ENCODE measurements at regions not wholly inside any gene's neighbourhood (a gene's known extent, or its start where the extent isn't known, plus 50 kb on each side); places are given as distances from the start of the nearest gene placed in this dataset.

DNA sequence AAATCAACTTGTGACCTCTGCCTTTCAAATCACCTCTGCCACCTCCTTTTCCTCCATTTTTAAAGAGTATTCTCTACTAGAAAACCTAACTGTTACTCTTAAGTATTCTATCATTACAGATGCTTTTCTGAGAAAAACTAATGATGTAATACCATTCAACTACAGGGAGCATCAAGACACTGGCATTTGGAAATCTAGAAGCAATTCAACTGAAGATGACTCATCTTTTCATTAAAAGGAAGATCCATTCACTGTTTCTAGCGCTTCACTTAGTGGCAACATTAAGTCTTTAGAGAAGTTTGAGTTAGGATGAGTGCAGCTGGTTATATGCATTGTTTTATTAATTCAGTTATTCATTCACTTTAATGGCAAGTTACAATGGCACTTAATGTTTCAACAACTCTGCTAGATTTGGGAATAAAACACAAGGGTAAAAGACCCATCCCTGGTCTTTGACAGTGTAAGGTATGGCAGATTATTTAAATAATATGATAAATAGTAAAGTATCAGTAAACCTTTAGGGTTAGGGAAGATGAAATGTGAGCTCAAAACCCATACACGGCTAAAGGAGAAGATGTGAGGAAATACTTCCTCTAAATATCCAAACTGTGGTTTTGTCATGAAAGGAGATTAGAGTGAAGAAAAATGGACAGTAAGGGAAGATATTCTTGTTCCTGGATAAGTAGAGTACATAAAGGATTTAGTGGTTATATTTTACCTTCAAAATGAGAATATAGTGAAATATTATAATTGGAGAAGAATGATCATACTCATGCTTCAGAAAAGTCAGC is 61.7 kb downstream of the KCNJ2 start:
- no peak for DNase-seq

DNA sequence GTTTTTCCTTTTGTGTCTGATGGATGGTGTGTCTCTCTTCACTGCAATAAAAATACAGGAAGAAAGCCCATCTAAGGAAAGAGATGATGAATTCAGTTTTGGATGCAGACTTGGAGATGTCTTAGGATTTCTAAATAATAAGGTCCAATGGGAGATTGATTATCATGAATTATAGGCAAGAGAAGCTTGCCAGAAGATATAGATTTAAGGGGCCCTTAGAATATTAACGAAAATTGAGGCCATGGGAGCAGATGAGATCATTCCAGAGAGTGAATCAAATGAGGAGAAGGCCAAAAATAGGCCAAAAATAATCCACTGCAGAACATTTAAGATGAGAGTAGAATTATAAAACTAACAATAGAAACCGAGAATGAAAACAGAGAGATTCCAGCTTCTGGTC is 63.1 kb downstream of the KCNJ2 start:
- no peak for DNase-seq

DNA sequence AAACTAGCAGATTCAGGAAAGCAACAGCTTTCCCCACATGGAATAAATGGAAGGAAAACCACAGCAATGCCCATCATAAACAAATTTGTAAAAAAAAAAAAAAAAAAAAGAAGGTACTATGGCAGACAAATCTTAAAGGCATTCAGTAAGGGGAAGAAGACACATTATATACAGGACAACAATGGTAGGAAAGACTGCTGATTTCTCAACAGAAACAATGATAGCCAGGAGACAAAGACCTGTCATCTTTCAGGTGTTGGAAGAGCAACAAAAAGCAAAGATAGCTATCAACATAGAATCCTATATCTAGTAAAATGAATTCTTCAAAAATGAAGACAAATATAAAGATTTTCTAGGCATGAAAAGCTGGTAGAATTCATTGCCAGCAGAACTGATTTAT is 65.9 kb downstream of the KCNJ2 start:
- DNase-seq = no peak

DNA sequence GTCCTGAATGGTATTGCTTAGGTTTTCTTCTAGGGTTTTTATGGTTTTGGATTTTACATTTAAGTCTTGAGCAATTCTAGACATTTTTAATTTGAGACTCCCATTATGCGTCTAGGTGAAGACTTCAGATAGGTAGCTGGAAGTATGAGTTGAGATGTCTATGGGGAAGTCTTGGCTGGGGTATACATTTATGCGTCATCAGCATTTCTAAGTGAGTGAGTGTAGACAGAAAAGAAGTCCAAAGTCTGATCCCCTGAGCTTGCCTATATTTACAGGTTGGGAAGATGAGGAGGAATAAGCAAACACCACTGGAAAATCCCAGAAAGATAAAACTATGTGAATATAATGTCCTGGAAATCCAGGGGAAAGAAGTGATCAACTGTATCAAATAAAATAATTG is 68.9 kb downstream of the KCNJ2 start:
- no peak for DNase-seq

DNA sequence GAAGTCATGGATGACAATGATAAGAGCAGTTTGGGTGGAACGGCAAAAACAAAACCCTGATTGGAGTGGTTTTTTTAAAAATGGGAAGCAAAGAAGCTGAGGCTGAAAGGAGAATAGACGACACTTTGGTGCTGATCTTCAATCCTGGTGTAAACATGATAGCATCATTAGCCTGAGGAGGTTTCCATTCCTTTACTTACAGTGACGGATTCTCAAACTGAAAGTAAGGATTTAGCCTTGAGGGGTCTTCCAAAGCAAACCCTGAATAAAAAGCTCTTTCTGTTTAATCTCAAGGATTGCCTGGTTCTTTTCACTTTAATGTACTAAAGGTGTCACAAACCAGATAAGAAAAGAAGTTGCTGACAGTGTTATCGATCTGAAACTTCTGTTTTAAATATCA is 69.3 kb downstream of the KCNJ2 start:
- no peak for DNase-seq

DNA sequence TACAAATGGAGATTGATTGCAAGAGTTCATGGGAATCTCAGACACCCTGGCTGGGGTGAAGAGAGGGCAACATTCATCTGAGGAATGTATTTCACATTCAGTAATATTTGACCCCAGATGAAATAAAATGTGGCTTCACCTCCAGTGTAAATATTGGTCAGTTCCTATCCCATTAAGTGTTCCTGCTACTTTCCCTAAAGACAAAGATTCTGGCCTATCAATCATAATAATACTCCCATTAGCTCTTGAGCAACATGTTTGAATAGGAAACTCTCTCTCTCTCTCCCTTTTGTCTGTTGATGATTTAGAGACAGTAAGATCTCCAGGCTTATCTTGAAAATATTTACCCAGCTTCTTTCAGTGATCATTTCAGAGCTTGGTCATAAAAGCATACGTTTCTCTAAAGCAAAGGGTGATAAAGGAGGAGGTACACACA is 70.1 kb downstream of the KCNJ2 start:
- no peak for DNase-seq

DNA sequence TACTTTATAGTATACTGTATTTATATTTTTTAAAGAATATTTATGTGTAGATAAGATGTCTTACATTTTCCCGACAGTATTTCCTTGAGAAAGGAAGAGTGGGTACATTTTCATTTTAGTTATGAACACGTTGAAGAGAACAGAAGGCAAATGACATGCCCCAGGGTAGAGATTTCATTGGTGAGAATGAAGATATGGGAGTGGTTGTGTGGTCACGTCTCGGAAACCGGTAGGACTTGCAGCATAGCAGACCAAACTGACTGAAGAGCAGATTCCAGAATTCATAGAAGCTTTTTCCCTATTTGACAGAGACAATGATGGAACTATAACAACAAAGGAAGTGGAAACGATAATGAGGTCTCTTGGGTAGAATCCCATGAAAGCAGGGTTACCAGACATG is 71.7 kb downstream of the KCNJ2 start:
- no peak for DNase-seq

DNA sequence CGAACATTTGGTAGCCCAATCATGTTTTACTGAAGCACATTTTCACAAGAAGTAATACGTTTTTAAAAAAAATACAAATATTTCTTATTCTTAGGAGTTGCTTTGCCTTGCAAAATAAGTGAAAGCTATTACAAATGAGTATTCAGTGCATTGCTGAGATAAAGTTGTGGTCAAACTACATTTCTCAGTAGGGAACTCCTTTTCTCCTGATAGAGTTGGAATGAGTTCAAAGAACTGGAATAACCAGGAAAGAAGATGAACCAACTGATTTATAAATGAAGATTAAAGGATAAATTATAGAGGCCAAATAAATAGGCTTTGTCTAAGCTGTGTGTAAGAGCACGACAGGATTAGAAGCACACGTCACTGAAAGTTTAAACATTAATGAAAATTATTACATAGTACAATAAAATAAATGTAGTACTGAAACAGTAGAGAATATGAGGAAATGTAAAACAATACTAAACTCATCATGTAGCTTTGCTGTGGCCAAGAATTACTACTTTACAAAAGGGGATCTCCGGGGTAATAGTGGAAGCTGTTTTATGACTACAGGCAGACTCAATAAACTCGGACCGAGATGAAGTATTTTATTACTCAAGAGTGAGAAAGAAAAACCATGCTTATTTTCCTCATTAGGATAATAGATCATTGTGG is 73.6 kb downstream of the KCNJ2 start:
- no peak for DNase-seq

DNA sequence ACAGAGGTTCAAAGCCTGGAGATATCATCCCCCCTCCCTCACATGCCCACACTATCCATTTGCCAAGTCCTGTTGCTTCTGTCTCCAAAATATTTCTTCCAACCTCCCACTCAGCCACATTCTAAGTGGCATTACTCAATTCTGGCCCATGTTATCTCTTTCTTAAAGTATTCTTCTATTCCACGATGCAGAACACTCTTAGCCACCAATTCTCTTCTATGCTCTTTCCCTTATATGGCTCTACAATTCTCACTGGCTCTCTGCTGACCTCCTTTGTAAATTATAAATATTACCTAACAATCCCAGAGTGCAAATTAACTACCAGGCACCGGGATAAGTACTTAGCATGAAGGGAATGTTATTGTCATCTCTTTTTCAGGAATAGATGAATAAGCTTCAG is 82.4 kb downstream of the KCNJ2 start:
- no peak for DNase-seq

DNA sequence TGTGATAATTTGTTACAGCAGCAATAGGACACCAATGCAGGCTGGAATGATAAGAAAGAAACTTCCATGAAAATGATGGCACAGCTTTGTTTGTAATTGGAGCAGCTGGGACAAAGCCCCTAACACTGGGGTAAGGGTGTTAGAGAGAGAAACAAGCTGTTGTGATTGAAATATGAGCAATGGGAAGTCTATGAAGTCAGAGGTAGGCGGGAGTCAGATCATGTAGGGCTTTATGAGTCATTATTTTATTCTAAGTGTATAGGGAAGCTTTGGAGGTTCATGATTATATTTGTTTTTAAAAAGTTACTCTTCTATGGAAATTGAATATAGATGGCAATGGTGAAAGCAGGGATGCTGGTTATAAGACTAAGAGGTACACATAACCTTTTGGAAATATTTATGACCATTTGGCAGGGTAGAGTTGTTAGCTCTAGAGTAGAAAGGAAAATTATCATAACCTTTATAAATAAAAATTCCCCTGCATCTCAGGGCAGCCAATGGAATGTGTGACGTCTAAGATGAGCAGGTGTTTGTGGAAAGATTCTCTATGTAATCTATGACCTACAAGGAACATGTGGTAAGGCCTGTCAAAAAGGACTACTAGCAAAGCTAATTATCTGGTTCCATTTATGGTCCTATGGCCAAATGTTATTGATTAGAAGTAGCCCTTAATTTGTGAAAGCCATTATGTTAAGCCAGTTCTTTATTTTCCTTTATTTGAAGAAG is 85.6 kb downstream of the KCNJ2 start:
- DNase-seq = no peak

DNA sequence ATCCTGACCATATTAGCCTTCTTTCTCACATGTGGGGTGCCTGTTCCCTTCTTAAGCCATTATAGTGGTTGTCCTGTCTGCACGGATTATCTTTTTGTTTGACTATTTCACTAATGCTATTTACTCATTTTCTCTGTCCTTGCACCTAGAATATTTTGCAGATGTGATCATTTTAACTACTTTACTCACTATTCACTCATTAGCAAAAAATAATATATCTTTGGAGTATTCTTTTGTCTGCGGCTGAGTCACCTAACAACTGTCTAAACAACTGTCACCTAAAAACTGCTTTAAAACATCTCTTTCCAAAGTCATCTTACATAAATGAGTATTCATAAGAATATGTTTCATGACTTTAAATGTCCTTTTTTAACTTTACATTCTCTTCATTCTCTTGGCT is 87.4 kb downstream of the KCNJ2 start:
- DNase-seq = no peak

DNA sequence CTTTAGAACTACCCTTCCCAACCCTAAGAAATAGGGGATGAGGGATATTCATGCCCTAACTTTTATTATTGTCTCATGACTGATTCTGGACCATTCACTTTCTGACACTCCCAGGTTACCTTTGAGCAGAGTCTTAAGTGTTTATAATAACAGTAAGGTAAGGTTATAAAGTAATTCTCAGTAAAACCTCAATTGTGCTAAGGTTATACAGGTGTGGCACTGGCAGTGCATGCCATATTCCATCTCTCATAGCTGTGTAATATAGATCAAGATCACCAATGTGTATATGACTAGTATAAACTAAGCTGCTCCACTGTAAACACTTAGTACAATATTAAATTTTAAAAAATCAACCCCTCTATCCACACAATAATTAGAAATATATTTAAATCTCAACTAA is 89.1 kb downstream of the KCNJ2 start:
- no peak for DNase-seq

DNA sequence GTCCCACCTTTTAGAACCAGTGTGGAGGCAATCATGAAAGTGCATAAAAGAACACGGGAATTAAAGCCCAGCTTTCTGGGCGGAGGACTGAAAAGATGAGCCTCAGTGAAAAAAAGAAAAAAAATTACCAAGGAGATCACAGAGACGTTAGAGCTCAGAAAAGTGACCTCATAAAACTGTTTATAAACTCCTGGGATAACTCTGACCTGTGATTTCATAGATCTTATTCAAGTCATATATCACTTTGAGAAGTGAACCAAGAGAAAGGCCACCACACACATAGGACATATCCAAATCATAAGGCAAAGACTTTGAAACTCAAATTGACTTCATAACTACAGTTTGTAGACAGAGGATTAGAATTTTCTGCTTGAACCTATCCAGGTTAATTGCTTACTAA is 90.1 kb downstream of the KCNJ2 start:
- DNase-seq = no peak

DNA sequence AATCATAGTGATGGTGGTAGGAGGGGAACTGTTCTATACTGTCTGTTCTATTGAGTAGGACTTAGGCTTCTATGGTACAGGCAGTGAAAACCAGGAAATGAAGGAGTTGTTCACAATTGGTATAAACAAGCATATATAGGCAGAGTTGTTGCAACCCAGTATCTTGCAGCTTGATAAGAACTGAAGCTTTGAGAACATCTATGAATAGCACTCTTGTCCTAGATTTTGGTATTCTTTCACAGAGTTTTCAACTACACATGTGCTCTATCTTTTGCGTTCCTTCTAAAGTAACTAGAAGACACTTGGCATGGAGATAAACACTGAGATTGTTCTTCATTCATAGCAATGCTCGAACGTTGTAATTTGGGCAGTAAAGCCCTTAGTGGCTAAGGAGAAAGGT is 91.8 kb downstream of the KCNJ2 start:
- DNase-seq = no peak

DNA sequence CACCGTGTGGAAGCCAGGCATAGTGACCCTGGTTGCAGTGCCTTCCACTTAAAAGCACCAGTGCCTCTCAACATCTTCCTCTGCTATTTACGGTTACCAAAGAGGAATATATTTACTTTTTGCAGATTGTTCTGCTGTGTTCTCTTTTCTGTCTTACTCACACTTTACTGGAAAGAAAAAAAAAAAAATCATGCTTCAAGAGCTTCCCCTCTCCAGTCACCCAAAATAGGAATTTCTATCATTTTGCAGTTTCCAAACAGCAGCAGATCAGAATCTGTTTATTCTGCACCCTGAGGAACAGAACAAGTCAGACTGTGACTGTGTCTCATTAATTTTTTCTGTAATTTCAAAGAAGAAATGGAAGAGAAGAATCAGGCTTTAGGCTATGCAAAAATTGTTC is 96.1 kb downstream of the KCNJ2 start:
- DNase-seq = no peak

DNA sequence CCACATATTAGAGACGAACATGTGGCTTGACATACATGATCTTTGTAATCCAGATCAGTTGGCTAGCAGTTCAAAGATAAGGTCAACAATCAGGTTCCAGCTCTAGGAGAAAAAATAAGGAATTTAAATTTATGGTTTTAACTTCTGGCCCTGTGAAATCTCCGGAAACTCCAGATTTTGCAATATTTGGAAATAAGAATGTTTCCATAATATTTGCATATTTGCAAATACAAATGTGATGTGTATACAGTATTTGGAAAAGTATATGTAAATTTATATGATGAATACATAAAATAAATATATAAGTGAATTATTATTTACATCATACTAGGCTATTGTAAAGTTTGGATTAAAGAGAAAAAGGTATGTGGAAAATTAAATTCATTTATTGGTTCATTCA is 97.1 kb downstream of the KCNJ2 start:
- DNase-seq = no peak

DNA sequence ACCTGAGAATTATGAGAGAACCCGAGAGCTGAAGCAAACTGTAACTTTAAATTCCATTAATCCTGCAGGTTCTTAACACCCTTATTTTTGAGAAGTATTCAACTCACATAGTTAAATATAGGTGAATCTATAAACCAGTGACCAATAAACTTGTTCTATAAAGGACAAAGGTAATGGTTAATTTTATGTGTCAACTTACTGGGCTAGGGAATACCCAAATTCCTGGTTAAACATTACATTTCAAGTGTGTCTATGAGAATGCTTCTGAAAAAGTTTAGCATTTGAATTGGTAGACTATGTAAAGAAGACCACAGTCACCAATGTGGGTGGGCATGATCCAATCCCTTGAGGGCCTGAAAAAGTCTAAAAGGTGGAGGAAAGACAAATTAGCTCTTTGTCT is 99.1 kb downstream of the KCNJ2 start:
- no peak for DNase-seq

DNA sequence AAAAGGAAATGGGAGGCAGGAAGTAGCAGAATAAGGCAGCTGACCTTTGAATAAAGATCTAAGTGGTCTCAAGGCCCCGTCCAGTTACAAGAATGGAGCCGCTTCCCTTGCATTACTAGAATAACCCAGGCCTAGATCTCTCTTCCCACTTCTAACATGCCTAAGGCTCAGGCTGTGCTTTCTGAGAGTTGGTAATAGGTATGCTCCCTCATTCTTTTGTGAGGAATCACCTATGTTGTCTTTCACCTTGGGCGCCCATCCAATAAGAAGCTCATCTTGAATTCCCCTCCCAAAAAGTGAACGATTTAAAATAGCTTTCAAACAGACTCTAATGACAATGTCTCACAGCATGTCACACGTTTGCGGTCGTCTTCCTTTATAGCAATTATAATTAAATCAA is 101.2 kb downstream of the KCNJ2 start:
- DNase-seq = no peak

DNA sequence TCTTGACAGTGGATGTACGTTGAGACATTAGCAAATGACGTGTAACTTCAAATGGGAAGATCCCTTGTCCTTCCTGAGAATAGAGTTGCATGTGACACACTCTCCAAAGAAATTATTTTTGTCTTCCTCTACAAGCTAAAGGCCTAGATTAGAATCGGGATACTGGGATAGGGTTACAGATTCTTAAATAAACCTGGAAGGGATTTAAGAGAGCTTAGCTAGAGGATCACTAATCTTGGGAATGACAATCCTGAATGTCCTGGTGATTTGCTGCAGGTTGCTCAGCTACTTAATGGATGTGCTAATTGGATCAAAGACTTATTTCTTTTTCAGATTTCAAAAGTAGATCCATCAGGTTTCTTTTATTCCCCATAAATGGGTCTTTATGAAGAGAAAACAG is 101.9 kb downstream of the KCNJ2 start:
- DNase-seq = no peak

DNA sequence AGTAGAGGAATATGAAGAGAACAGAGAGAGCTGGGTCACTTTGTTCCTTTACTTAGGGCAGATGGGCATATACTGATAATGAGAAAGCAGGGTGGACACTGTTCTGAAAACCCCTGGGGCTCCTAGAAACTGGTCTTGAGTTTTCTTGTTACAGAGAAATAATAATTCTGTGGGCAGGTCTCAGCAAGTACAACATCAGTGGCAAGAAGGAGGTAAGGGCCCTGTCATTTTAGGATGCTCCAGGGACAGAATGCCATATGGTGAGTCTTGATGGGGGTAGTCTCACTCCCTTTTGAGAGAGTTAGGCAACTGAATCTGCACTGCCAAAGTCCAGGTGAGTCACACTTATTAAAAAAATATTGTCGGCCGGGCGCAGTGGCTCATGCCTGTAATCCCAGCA is 102.3 kb downstream of the KCNJ2 start:
- no peak for DNase-seq

DNA sequence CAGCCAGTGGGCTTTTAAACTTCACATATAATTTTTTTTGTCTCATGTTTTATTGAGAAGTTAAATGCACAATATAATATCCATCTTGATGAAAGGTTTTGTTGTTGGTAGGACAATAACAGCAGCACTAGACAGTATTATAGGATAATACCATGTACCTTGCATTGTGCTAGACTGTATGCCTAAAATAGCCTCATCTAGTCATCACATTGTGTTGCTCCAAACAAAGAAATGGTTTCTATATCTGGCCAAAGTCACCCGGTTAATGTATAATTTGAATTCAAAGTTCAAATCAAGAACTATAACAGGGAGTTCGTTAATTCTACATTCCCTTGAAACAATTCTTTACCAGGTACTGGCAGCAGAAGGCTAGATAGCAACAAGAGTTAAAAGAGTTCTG is 104.9 kb downstream of the KCNJ2 start:
- DNase-seq = no peak

DNA sequence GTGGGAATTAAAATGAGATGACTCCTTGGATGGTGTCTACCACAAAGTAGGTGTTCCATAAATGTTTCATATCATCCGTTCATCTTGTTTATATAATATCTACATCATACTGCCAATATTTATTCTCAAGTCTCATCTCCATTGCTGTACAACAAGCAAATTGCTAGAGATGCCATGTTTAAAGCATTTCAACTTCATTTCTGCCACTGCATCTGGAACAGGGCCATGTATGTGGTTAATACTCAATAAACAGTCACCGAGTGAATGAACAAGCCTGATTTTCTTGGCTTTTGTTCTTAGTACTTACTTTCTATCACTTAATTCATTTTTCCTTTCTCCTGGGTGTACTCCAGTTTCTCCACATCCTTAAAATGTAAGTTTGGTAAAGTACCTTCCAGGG is 107.6 kb downstream of the KCNJ2 start:
- DNase-seq = no peak

DNA sequence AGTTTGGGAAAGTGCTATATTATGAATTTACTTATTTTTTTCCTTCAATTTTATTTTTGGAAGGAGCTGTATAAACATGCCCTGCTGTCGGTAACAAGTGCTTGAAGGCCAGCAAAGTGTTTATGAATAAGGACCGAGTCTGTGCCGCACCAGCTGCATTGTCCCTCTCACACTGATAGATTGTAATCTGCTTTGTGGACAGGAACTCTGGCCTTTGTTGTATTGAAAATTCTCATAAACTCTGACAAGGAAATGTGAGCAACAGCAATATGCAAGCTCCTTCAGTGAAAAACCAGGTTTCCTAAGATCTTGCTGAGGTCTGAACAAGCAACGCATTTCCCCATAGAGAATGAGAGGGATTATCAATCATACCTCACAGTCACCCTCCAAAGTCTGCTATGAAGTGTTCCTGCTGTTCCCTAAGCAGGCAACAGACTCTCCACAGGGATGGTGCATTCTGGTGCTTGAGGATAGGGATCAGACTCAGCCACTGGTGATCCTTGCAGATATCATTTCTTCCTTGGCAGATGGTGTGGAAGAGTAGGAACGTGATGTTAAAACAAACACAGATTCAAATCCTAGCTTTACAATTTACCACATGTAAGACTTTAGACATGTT is 109.6 kb downstream of the KCNJ2 start:
- DNase-seq = no peak

All from C1 segment of cervical spinal cord (tissue), 14 donors.